Right lobe of liver (tissue), 4 donors: ENCODE measurements at regions not wholly inside any gene's neighbourhood (a gene's known extent, or its start where the extent isn't known, plus 50 kb on each side); places are given as distances from the start of the nearest gene placed in this dataset.

ENCODE experiments used
- CTCF ChIP-seq, 4 donors: fragments of 200-600 bp in 3 of 4; fragments of 450-650 bp in 1 of 4; IDR thresholded peaks; one replicate each; pipeline versions ENCODE4 v1.5.1 to v1.8.0; 2016 to 2022; ENCODE audit warnings: antibody characterized with exemption in 4 of 4, mild to moderate bottlenecking in 2 of 4
- POLR2A ChIP-seq: fragments of 450-650 bp; IDR thresholded peaks from one replicate; pipeline ENCODE4 v1.6.1; 2017; ENCODE audit warnings: antibody characterized with exemption, mild to moderate bottlenecking
- donor health status: DM: no; HTN: no; CAD: no.
- donor health status: DM: no; HTN: no; CAD: no.
- donor health status: DM: no; HTN: yes; CAD: no.

- TF ChIP-seq CTCF (IDR thresholded peaks at IDR 0.05) (no peak), POLR2A (no peak)
These were observed 58.7 kb upstream of the SOX5 start for GRCh38 chr12:24008166-24008565.
